Spleen (tissue), 11 donors: ENCODE measurements at regions not wholly inside any gene's neighbourhood (a gene's known extent, or its start where the extent isn't known, plus 50 kb on each side); places are given as distances from the start of the nearest gene placed in this dataset.

Source experiments
- DNase-seq: peaks from one replicate; pipeline ENCODE4 v3.0.0-alpha.2; 2020
- H3K27ac ChIP-seq, 8 donors: fragments of 200-600 bp; sonication (generic) in 7 of 8; 1 replicate in 4 of 8; 2 replicates in 4 of 8; pipeline versions ENCODE4 v1.5.0 to v1.8.0; 2016 to 2021; ENCODE audit warnings: inconsistent platforms in 4 of 8, mild to moderate bottlenecking in 4 of 8, moderate library complexity in 1 of 8
- H3K27me3 ChIP-seq, 7 donors: fragments of 200-600 bp; sonication (generic) in 6 of 7; replicated peaks in 1 of 7; 1 replicate in 4 of 7; 2 replicates in 3 of 7; pipeline versions ENCODE4 v1.5.0 to v1.8.0; 2016 to 2021; ENCODE audit warnings: inconsistent platforms in 3 of 7, mild to moderate bottlenecking in 1 of 7
- H3K36me3 ChIP-seq, 6 donors: fragments of 200-600 bp; sonication (generic) in 5 of 6; 1 replicate in 4 of 6; 2 replicates in 2 of 6; pipeline versions ENCODE4 v1.5.0 to v1.8.0; 2016 to 2021; ENCODE audit warnings: inconsistent platforms in 2 of 6
- H3K4me1 ChIP-seq, 6 donors: fragments of 200-600 bp; sonication (generic) in 5 of 6; 1 replicate in 3 of 6; 2 replicates in 3 of 6; pipeline versions ENCODE4 v1.5.0 to v1.8.0; 2016 to 2021; ENCODE audit warnings: inconsistent platforms in 3 of 6
- H3K4me3 ChIP-seq, 8 donors: fragments of 200-600 bp; sonication (generic) in 7 of 8; 1 replicate in 4 of 8; 2 replicates in 4 of 8; pipeline versions ENCODE4 v1.5.0 to v1.8.0; 2016 to 2021; ENCODE audit warnings: inconsistent platforms in 4 of 8, mild to moderate bottlenecking in 4 of 8, moderate library complexity in 2 of 8
- H3K9me3 ChIP-seq, 8 donors: fragments of 200-600 bp; sonication (generic) in 7 of 8; 1 replicate in 4 of 8; 2 replicates in 4 of 8; pipeline versions ENCODE4 v1.5.0 to v1.8.0; 2016 to 2021; ENCODE audit warnings: inconsistent platforms in 4 of 8
- CTCF ChIP-seq, 11 experiments: fragments of 200-600 bp in 7 of 11; fragments of 450-650 bp in 4 of 11; sonication (generic) in 4 of 11; IDR thresholded peaks in 8 of 11; conservative IDR thresholded peaks in 3 of 11; 1 replicate in 7 of 11; 2 replicates in 4 of 11; pipeline versions ENCODE4 v1.4.0 to v1.8.0; 2016 to 2021; ENCODE audit warnings: antibody characterized with exemption in 11 of 11, inconsistent platforms in 4 of 11, mild to moderate bottlenecking in 1 of 11
- POLR2A ChIP-seq, 3 donors: fragments of 450-650 bp; IDR thresholded peaks; one replicate each; pipeline ENCODE4 v1.5.1; 2017; ENCODE audit warnings: antibody characterized with exemption in 3 of 3, mild to moderate bottlenecking in 1 of 3
- POLR2AphosphoS5 ChIP-seq, 3 donors: sonication (generic); formaldehyde crosslinking; IDR thresholded peaks; one replicate each; pipeline ENCODE4 v1.5.1; 2017; ENCODE audit warnings: antibody characterized with exemption in 3 of 3
- WGBS, 5 donors: extraction: QIAGEN DNeasy Blood & Tissue Kit in 3 of 5; methylation state at CpG; one replicate each; pipeline versions ENCODE4 v1.1.5 to v1.1.7; 2013 to 2018; 5-methylcytosine and 5-hydroxymethylcytosine counted together
- intact Hi-C: fragments of 100-400 bp; cut with DNase I; formaldehyde crosslinking; loops from one replicate; pipeline ENCODE4 v1.15.0; 2023; ENCODE audit warnings: low total_unique reads
- donor health status: healthy with polysubstance abuse.
- donor health status: DM: no; HTN: no; CAD: no; lungs with moderate emphysema.
- donor health status: DM: no; HTN: no; CAD: no.
- donor health status: Bipolar disorder and iron deficiency.
- donor health status: healthy.
- donor health status: DM: no; HTN: no; CAD: no.
- donor health status: DM: yes; HTN: yes; CAD: no.

GRCh38 chr18:51342815-51343214, 145.3 kb upstream of the MEX3C start:
- Histone ChIP-seq H3K27ac (no peak overlapping the region), H3K36me3 (no peaks in the 10 kb centered on the region), H3K9me3 (peaks cover 0 to 10% (median 0%) of the 10 kb centered on the region in 8 donors), H3K27me3 (peaks cover 0 to 9% (median 0%) of the 10 kb centered on the region in 7 donors), H3K4me1 (no peaks in the 10 kb centered on the region), H3K4me3 (no peak overlapping the region)
- intact Hi-C loops = no loop called here
- no peak for TF ChIP-seq POLR2AphosphoS5 (IDR thresholded peaks at IDR 0.05)
- no peak for TF ChIP-seq POLR2A (IDR thresholded peaks at IDR 0.05)
- no peak for TF ChIP-seq CTCF (IDR thresholded peaks at IDR 0.05 in 8 of 11, conservative IDR thresholded peaks at IDR 0.05 in 3 of 11)
- no peak for DNase-seq

- Histone ChIP-seq H3K4me3 (no peak overlapping the region), H3K4me1 (no peaks in the 10 kb centered on the region), H3K36me3 (no peaks in the 10 kb centered on the region), H3K9me3 (peaks cover 0 to 10% (median 0%) of the 10 kb centered on the region in 8 donors), H3K27ac (no peak overlapping the region), H3K27me3 (peaks cover 0 to 11% (median 0%) of the 10 kb centered on the region in 7 donors)
- DNase-seq = no peak
- no peak for TF ChIP-seq CTCF (IDR thresholded peaks at IDR 0.05 in 8 of 11, conservative IDR thresholded peaks at IDR 0.05 in 3 of 11)
- no peak for TF ChIP-seq POLR2A (IDR thresholded peaks at IDR 0.05)
- WGBS, 5 donors = 80 to 86% (median 85%) methylated on average over 5 of the region's 5 CpGs
- intact Hi-C loops = no loop called here
These were observed 148.4 kb upstream of the MEX3C start for GRCh38 chr18:51345848-51346391.

- peaks cover 0 to 11% (median 0%) of the 10 kb centered on the region in 7 donors for H3K27me3 ChIP-seq
- H3K27ac ChIP-seq = no peak overlapping the region
- no peak for DNase-seq
- H3K36me3 ChIP-seq = no peaks in the 10 kb centered on the region
- no peak for TF ChIP-seq POLR2A (IDR thresholded peaks at IDR 0.05)
- TF ChIP-seq POLR2AphosphoS5 (IDR thresholded peaks at IDR 0.05) = no peak
- no peak for TF ChIP-seq CTCF (IDR thresholded peaks at IDR 0.05 in 8 of 11, conservative IDR thresholded peaks at IDR 0.05 in 3 of 11)
- H3K4me3 ChIP-seq = no peak overlapping the region
- no peaks in the 10 kb centered on the region for H3K4me1 ChIP-seq
- WGBS, 5 donors = 74 to 90% (median 81%) methylated on average over 4 of the region's 4 CpGs
- peaks cover 0 to 10% (median 0%) of the 10 kb centered on the region in 8 donors for H3K9me3 ChIP-seq
- intact Hi-C loops = no loop called here
These were observed 148.9 kb upstream of the MEX3C start for GRCh38 chr18:51346404-51346803.

- Histone ChIP-seq H3K27me3 (peaks cover 0 to 11% (median 0%) of the 10 kb centered on the region in 7 donors), H3K36me3 (no peaks in the 10 kb centered on the region), H3K4me3 (no peak overlapping the region), H3K9me3 (peaks cover 0 to 3% (median 0%) of the 10 kb centered on the region in 8 donors), H3K27ac (no peak overlapping the region), H3K4me1 (no peaks in the 10 kb centered on the region)
- TF ChIP-seq POLR2A (IDR thresholded peaks at IDR 0.05) = no peak
- no peak for TF ChIP-seq CTCF (IDR thresholded peaks at IDR 0.05 in 8 of 11, conservative IDR thresholded peaks at IDR 0.05 in 3 of 11)
- TF ChIP-seq POLR2AphosphoS5 (IDR thresholded peaks at IDR 0.05) = no peak
- WGBS, 5 donors = 55 to 86% (median 81%) methylated on average over 2 of the region's 2 CpGs
- intact Hi-C loops = no loop called here
- DNase-seq = no peak
These were observed 152.6 kb upstream of the MEX3C start for GRCh38 chr18:51350081-51350480.
